Endothelial cell (in vitro differentiated cells): ENCODE measurements at regions not wholly inside any gene's neighbourhood (a gene's known extent, or its start where the extent isn't known, plus 50 kb on each side); places are given as distances from the start of the nearest gene placed in this dataset.

ENCODE experiments used
- DNase-seq: peaks from one replicate; pipeline ENCODE4 v3.0.0; 2021; ENCODE audit warnings: low spot score
- H3K27ac Mint-ChIP-seq: one replicate; pipeline ENCODE4 v1.8.0; 2021; ENCODE audit warnings: mixed read lengths, inconsistent platforms; ENCODE audit not compliant: unreplicated experiment
- H3K27me3 Mint-ChIP-seq: one replicate; pipeline ENCODE4 v1.8.0; 2021; ENCODE audit warnings: mild to moderate bottlenecking, moderate library complexity, mixed read lengths, inconsistent platforms; ENCODE audit not compliant: unreplicated experiment
- H3K36me3 Mint-ChIP-seq: one replicate; pipeline ENCODE4 v1.8.0; 2021; ENCODE audit warnings: mild to moderate bottlenecking, low read depth, mixed read lengths, inconsistent platforms; ENCODE audit not compliant: unreplicated experiment
- H3K4me1 Mint-ChIP-seq: one replicate; pipeline ENCODE4 v1.8.0; 2021; ENCODE audit warnings: mild to moderate bottlenecking, mixed read lengths, inconsistent platforms; ENCODE audit not compliant: unreplicated experiment
- H3K4me3 Mint-ChIP-seq: one replicate; pipeline ENCODE4 v1.8.0; 2021; ENCODE audit warnings: mild to moderate bottlenecking, mixed read lengths, inconsistent platforms; ENCODE audit not compliant: unreplicated experiment
- H3K9me3 Mint-ChIP-seq: one replicate; pipeline ENCODE4 v1.8.0; 2021; ENCODE audit warnings: mixed read lengths, inconsistent platforms; ENCODE audit not compliant: unreplicated experiment
- CTCF ChIP-seq: fragments of 200-600 bp; sonication (generic); IDR thresholded peaks from one replicate; pipeline ENCODE4 v1.5.0; 2021; ENCODE audit warnings: antibody characterized with exemption; ENCODE audit not compliant: unreplicated experiment

DNA sequence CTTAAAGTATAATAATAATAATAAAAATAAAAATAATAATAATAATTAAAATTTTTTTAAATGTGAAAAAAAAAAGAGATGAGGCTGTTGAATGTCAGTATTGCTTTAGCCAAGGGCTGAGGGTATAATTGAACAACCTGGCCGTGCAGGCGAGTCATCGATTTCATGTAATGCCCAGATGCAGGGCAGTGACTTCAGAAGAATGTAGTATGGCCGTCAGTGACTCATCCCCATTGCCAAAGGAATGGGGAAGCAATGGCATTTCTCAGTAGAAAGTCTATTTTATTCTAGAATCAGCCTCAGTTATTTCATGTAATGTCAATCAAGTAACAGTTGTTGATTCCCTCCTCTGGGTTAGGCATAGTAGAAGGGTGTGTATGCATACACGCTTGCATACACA is 516.4 kb downstream of the GLRX3 start:
- no peaks in the 10 kb centered on the region for H3K4me1 Mint-ChIP-seq
- H3K9me3 Mint-ChIP-seq = peaks cover 26% of the 10 kb centered on the region

GRCh38 chr10:130652964-130653578 is 516.9 kb downstream of the GLRX3 start:
- Mint-ChIP-seq H3K4me3 (no peak overlapping the region), H3K4me1 (no peaks in the 10 kb centered on the region), H3K27me3 (peaks cover 5% of the 10 kb centered on the region), H3K9me3 (peaks cover 26% of the 10 kb centered on the region), H3K36me3 (peaks cover 23% of the 10 kb centered on the region), H3K27ac (peak overlapping the region; percentile 55)
- TF ChIP-seq CTCF = no peak
- no peak for DNase-seq

More for the DNA sequence above, 516.4 kb downstream of the GLRX3 start:
- peaks cover 20% of the 10 kb centered on the region for H3K36me3 Mint-ChIP-seq
- peaks cover under 1% of the 10 kb centered on the region for H3K27me3 Mint-ChIP-seq
- DNase-seq = no peak
- no peak overlapping the region for H3K4me3 Mint-ChIP-seq
- TF ChIP-seq CTCF = no peak
- H3K27ac Mint-ChIP-seq = no peak overlapping the region

DNA sequence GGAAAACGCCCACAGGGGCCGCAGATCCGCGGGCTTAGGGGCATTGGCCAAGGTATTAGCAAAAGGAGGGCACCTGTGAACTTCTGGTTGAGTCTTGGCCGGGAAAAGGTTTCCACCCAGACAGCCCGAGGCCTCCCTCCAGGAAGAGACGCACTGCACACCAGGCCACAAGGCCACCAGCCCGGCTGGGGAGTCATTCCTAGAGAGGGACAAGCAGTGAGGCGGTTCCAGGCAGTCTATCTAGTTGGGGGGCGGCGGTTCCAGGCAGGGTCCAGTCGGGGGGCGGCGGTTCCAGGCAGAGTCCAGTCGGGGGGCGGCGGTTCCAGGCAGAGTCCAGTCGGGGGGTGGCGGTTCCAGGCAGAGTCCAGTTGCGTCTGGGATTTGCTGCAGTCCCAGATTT is 518.5 kb downstream of the GLRX3 start:
- no peak for TF ChIP-seq CTCF
- no peak for DNase-seq
- Mint-ChIP-seq H3K36me3 (peaks cover 15% of the 10 kb centered on the region), H3K9me3 (peaks cover 23% of the 10 kb centered on the region), H3K27ac (no peak overlapping the region), H3K4me1 (no peaks in the 10 kb centered on the region), H3K27me3 (peaks cover 6% of the 10 kb centered on the region), H3K4me3 (no peak overlapping the region)

- H3K4me3 Mint-ChIP-seq = no peak overlapping the region
- H3K9me3 Mint-ChIP-seq = peaks cover 23% of the 10 kb centered on the region
- no peak for DNase-seq
- no peak overlapping the region for H3K27ac Mint-ChIP-seq
- H3K4me1 Mint-ChIP-seq = no peaks in the 10 kb centered on the region
- peaks cover 15% of the 10 kb centered on the region for H3K36me3 Mint-ChIP-seq
- peaks cover 7% of the 10 kb centered on the region for H3K27me3 Mint-ChIP-seq
- no peak for TF ChIP-seq CTCF
Measured at GRCh38 chr10:130655313-130656186, 519.4 kb downstream of the GLRX3 start.

GRCh38 chr10:130656187-130656575 is 520.0 kb downstream of the GLRX3 start:
- TF ChIP-seq CTCF = no peak
- H3K4me3 Mint-ChIP-seq = no peak overlapping the region
- H3K4me1 Mint-ChIP-seq = no peaks in the 10 kb centered on the region
- H3K27ac Mint-ChIP-seq = no peak overlapping the region
- no peak for DNase-seq
- H3K36me3 Mint-ChIP-seq = peaks cover 15% of the 10 kb centered on the region
- peaks cover 9% of the 10 kb centered on the region for H3K27me3 Mint-ChIP-seq
- H3K9me3 Mint-ChIP-seq = peaks cover 23% of the 10 kb centered on the region
